ENCODE measurements at regions not wholly inside any gene's neighbourhood (a gene's known extent, or its start where the extent isn't known, plus 50 kb on each side); places are given as distances from the start of the nearest gene placed in this dataset.
"Not testable (repeated sequence)": the region's sequence is repeated elsewhere in the genome, so short reads cannot be mapped to it uniquely, and the experiment has no call there.

DNA sequence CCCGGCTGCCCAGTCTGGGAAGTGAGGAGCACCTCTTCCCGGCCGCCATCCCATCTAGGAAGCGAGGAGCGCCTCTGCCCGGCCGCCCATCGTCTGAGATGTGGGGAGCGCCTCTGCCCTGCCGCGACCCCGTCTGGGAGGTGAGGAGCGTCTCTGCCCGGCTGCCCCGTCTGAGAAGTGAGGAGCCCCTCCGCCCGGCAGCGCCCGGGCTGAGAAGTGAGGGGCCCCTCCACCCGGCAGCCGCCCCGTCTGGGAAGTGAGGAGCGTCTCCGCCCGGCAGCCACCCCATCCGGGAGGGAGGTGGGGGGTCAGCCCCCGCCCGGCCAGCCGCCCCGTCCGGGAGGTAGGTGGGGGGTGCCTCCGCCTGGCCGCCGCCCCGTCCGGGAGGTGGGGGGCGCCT, 94.2 kb upstream of the FSCB start:
- in situ Hi-C loops (cut with MboI); H3K27ac ChIP-seq (ENCODE audit: extremely low read depth, low read depth, low read length); H2AFZ ChIP-seq (ENCODE audit: low read depth, low read length); H3K36me3 ChIP-seq (ENCODE audit: control insufficient read depth, insufficient read depth, low read length); DNase-seq (ENCODE audit: extremely low read depth in 1 of 4, low spot score in 3 of 4); H3K27me3 ChIP-seq (ENCODE audit: control insufficient read depth in 2 of 2, insufficient read depth in 2 of 2, low read length in 2 of 2); ATAC-seq; H3K9me3 ChIP-seq (replicated peaks; ENCODE audit: control insufficient read depth, insufficient read depth, low read depth, low read length); H3K4me3 ChIP-seq; H3K79me2 ChIP-seq (ENCODE audit: control insufficient read depth, insufficient read depth, low read length); H3K4me2 ChIP-seq (ENCODE audit: insufficient read depth, low read length); BruUV-seq (replicated peaks); POLR2A ChIA-PET; CTCF ChIA-PET (ENCODE audit: low intra/inter-chr PET ratio); H3K9me1 ChIP-seq (ENCODE audit: control insufficient read depth, insufficient read depth, low read length); H3K9ac ChIP-seq (ENCODE audit: insufficient read depth in 1 of 2, low read depth in 2 of 2, low read length in 2 of 2); intact Hi-C loops (cut with micrococcal nuclease); H4K20me1 ChIP-seq (replicated peaks; ENCODE audit: control insufficient read depth, insufficient read depth, low read length); FAIRE-seq; H3K4me1 ChIP-seq (replicated peaks in 1 of 2; ENCODE audit: control insufficient read depth in 2 of 2, insufficient read depth in 2 of 2, low read length in 2 of 2): not testable (repeated sequence)
- WGBS (ENCODE audit: insufficient coverage, low coverage, missing lambda C conversion rate) = no CpG with 5 or more reads among the region's 37 CpGs

DNA sequence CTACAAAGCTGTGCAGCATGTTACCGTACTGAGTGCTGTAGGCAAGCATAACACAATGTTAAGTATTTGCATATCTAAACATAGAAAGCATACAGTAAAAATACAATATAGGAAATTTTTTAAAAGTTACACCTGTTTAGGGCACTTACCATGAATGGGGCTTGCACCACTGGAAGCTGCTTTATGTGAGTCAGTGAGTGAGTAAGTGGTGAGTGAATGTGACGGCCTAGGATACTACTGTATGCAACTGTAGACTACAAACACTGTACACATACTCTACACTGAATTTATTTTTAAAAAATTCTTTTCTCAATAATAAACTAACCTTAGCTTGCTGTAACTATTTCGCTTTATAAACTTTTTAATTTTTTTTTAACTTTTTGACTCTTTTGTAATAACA, 82.1 kb upstream of the FSCB start:
- WGBS (ENCODE audit: insufficient coverage, low coverage, missing lambda C conversion rate) = 8% methylated on average over 3 of the region's 3 CpGs
- ATAC-seq (no peak), FAIRE-seq (no peak), DNase-seq (ENCODE audit: extremely low read depth in 1 of 4, low spot score in 3 of 4) (no peak)
- H3K9me3 ChIP-seq (replicated peaks; ENCODE audit: control insufficient read depth, insufficient read depth, low read depth, low read length) = no peaks in the 10 kb centered on the region
- H3K4me3 ChIP-seq = no peak overlapping the region
- BruUV-seq (replicated peaks) = no TSS peak
- H2AFZ ChIP-seq (ENCODE audit: low read depth, low read length) = no peak overlapping the region
- H3K4me1 ChIP-seq (replicated peaks in 1 of 2; ENCODE audit: control insufficient read depth in 2 of 2, insufficient read depth in 2 of 2, low read length in 2 of 2) = no peaks in the 10 kb centered on the region
- H3K27ac ChIP-seq (ENCODE audit: extremely low read depth, low read depth, low read length) = no peak overlapping the region
- ChIA-PET CTCF (ENCODE audit: low intra/inter-chr PET ratio) (no interaction called here), POLR2A (no interaction called here)
- TF ChIP-seq KLF1 (tag; IDR thresholded peaks at IDR 0.05) = no peak
- TF ChIP-seq SMC3 (conservative IDR thresholded peaks at IDR 0.05; ENCODE audit: insufficient read depth, low read depth, low read length) = no peak
- in situ Hi-C loops (cut with MboI) = no loop called here
- no peak overlapping the region for H3K4me2 ChIP-seq (ENCODE audit: insufficient read depth, low read length)
- intact Hi-C loops (cut with micrococcal nuclease) = no loop called here
- H3K9me1 ChIP-seq (ENCODE audit: control insufficient read depth, insufficient read depth, low read length) = no peaks in the 10 kb centered on the region
- no peaks in the 10 kb centered on the region for H3K27me3 ChIP-seq (ENCODE audit: control insufficient read depth in 2 of 2, insufficient read depth in 2 of 2, low read length in 2 of 2)
- H3K79me2 ChIP-seq (ENCODE audit: control insufficient read depth, insufficient read depth, low read length) = no peaks in the 10 kb centered on the region
- H4K20me1 ChIP-seq (replicated peaks; ENCODE audit: control insufficient read depth, insufficient read depth, low read length) = no peaks in the 10 kb centered on the region
- H3K9ac ChIP-seq (ENCODE audit: insufficient read depth in 1 of 2, low read depth in 2 of 2, low read length in 2 of 2) = no peak overlapping the region
- no peaks in the 10 kb centered on the region for H3K36me3 ChIP-seq (ENCODE audit: control insufficient read depth, insufficient read depth, low read length)

Measured in K562 (cell line).